Osteoblast (primary cell): ENCODE measurements at regions not wholly inside any gene's neighbourhood (a gene's known extent, or its start where the extent isn't known, plus 50 kb on each side); places are given as distances from the start of the nearest gene placed in this dataset.

Experiments
- DNase-seq: peaks from one replicate; pipeline ENCODE4 v3.0.0; 2011; ENCODE audit warnings: low spot score, mixed read lengths; ENCODE audit not compliant: insufficient read length; ENCODE audit errors: missing footprints
- H2AFZ ChIP-seq: 2 replicates; pipeline ENCODE4 v1.6.0; 2011; ENCODE audit warnings: mild to moderate bottlenecking, low read length
- H3K27ac ChIP-seq: 2 replicates; pipeline ENCODE4 v1.5.1; 2011; ENCODE audit warnings: mild to moderate bottlenecking, low read depth, low read length, moderate library complexity
- H3K27me3 ChIP-seq: 2 replicates; pipeline ENCODE4 v1.6.0; 2012; ENCODE audit warnings: mild to moderate bottlenecking, control low read depth, inconsistent platforms, low read length, moderate library complexity; ENCODE audit not compliant: insufficient read depth
- H3K36me3 ChIP-seq: 2 replicates; pipeline ENCODE4 v1.5.1; 2011; ENCODE audit warnings: mild to moderate bottlenecking, low read length, control low read depth, moderate library complexity; ENCODE audit not compliant: insufficient read depth
- H3K4me1 ChIP-seq: 2 replicates; pipeline ENCODE4 v1.5.1; 2011; ENCODE audit warnings: mild to moderate bottlenecking, low read length, control low read depth, moderate library complexity; ENCODE audit not compliant: insufficient read depth
- H3K4me2 ChIP-seq: 2 replicates; pipeline ENCODE4 v1.6.0; 2011; ENCODE audit warnings: mild to moderate bottlenecking, low read length; ENCODE audit not compliant: insufficient read depth
- H3K4me3 ChIP-seq: fragments of 200-600 bp; sonication (generic); 3 replicates; pipeline ENCODE4 v1.5.1; 2012; ENCODE audit warnings: mild to moderate bottlenecking, low read length, inconsistent platforms; ENCODE audit not compliant: insufficient read depth
- H3K79me2 ChIP-seq: 2 replicates; pipeline ENCODE4 v1.6.0; 2012; ENCODE audit warnings: mild to moderate bottlenecking, low read length, control low read depth, inconsistent platforms; ENCODE audit not compliant: insufficient read depth
- H3K9me3 ChIP-seq: 2 replicates; pipeline ENCODE4 v1.5.1; 2011; ENCODE audit warnings: low read depth, low read length, control low read depth
- H4K20me1 ChIP-seq: 2 replicates; pipeline ENCODE4 v1.6.0; 2012; ENCODE audit warnings: mild to moderate bottlenecking, low read length, control low read depth; ENCODE audit not compliant: insufficient read depth
- CTCF ChIP-seq: IDR thresholded peaks from 2 replicates; pipeline ENCODE4 v1.5.1; 2011; ENCODE audit warnings: mild to moderate bottlenecking, low read depth, low read length, moderate library complexity; ENCODE audit errors: extremely low read depth

- peaks cover 60% of the 10 kb centered on the region for H3K79me2 ChIP-seq
- no peak overlapping the region for H2AFZ ChIP-seq
- peaks cover 24% of the 10 kb centered on the region for H3K4me1 ChIP-seq
- no peaks in the 10 kb centered on the region for H3K9me3 ChIP-seq
- no peak for TF ChIP-seq CTCF
- no peak overlapping the region for H3K27ac ChIP-seq
- DNase-seq, result no peak
- no peaks in the 10 kb centered on the region for H4K20me1 ChIP-seq
- peaks cover 10% of the 10 kb centered on the region for H3K36me3 ChIP-seq
- H3K4me3 ChIP-seq, result no peak overlapping the region
- no peaks in the 10 kb centered on the region for H3K27me3 ChIP-seq
- no peak overlapping the region for H3K4me2 ChIP-seq
Observed at GRCh38 chr15:66846031-66846430, 144.0 kb downstream of the SMAD6 start.

- H3K36me3 ChIP-seq, result peaks cover 10% of the 10 kb centered on the region
- no peak overlapping the region for H3K4me3 ChIP-seq
- peaks cover 60% of the 10 kb centered on the region for H3K79me2 ChIP-seq
- peaks cover 24% of the 10 kb centered on the region for H3K4me1 ChIP-seq
- H3K4me2 ChIP-seq, result no peak overlapping the region
- no peaks in the 10 kb centered on the region for H3K27me3 ChIP-seq
- H2AFZ ChIP-seq, result no peak overlapping the region
- no peak for DNase-seq
- no peak overlapping the region for H3K27ac ChIP-seq
- no peak for TF ChIP-seq CTCF
- H3K9me3 ChIP-seq, result no peaks in the 10 kb centered on the region
- no peaks in the 10 kb centered on the region for H4K20me1 ChIP-seq
Observed at GRCh38 chr15:66846811-66847210, 144.8 kb downstream of the SMAD6 start.

- H3K9me3 ChIP-seq, result no peaks in the 10 kb centered on the region
- H4K20me1 ChIP-seq, result no peaks in the 10 kb centered on the region
- H2AFZ ChIP-seq, result no peak overlapping the region
- H3K4me1 ChIP-seq, result peaks cover 20% of the 10 kb centered on the region
- H3K27me3 ChIP-seq, result no peaks in the 10 kb centered on the region
- no peak overlapping the region for H3K27ac ChIP-seq
- peaks cover 10% of the 10 kb centered on the region for H3K36me3 ChIP-seq
- no peak overlapping the region for H3K4me2 ChIP-seq
- peaks cover 66% of the 10 kb centered on the region for H3K79me2 ChIP-seq
- H3K4me3 ChIP-seq, result no peak overlapping the region
- no peak for DNase-seq
- no peak for TF ChIP-seq CTCF
Observed at GRCh38 chr15:66847565-66847991, 145.5 kb downstream of the SMAD6 start.

- Histone ChIP-seq H3K4me1 (peaks cover 18% of the 10 kb centered on the region), H3K4me3 (no peak overlapping the region)
- TF ChIP-seq CTCF, result no peak
Observed at GRCh38 chr15:66848116-66848515, 146.1 kb downstream of the SMAD6 start.

More at GRCh38 chr15:66848116-66848515, 146.1 kb downstream of the SMAD6 start:
- H4K20me1 ChIP-seq, result no peaks in the 10 kb centered on the region
- H3K4me2 ChIP-seq, result no peak overlapping the region
- H2AFZ ChIP-seq, result no peak overlapping the region
- H3K27me3 ChIP-seq, result no peaks in the 10 kb centered on the region
- peaks cover 66% of the 10 kb centered on the region for H3K79me2 ChIP-seq
- H3K36me3 ChIP-seq, result peaks cover 10% of the 10 kb centered on the region
- no peaks in the 10 kb centered on the region for H3K9me3 ChIP-seq
- no peak overlapping the region for H3K27ac ChIP-seq
- DNase-seq, result no peak
